ENCODE measurements at regions not wholly inside any gene's neighbourhood (a gene's known extent, or its start where the extent isn't known, plus 50 kb on each side); places are given as distances from the start of the nearest gene placed in this dataset.

- TF ChIP-seq, protein P1, sequence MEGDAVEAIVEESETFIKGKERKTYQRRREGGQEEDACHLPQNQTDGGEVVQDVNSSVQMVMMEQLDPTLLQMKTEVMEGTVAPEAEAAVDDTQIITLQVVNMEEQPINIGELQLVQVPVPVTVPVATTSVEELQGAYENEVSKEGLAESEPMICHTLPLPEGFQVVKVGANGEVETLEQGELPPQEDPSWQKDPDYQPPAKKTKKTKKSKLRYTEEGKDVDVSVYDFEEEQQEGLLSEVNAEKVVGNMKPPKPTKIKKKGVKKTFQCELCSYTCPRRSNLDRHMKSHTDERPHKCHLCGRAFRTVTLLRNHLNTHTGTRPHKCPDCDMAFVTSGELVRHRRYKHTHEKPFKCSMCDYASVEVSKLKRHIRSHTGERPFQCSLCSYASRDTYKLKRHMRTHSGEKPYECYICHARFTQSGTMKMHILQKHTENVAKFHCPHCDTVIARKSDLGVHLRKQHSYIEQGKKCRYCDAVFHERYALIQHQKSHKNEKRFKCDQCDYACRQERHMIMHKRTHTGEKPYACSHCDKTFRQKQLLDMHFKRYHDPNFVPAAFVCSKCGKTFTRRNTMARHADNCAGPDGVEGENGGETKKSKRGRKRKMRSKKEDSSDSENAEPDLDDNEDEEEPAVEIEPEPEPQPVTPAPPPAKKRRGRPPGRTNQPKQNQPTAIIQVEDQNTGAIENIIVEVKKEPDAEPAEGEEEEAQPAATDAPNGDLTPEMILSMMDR (IDR thresholded peaks at IDR 0.05; ENCODE audit: poor library complexity, severe bottlenecking): no peak
- TF ChIP-seq SMC3 (conservative IDR thresholded peaks at IDR 0.05; ENCODE audit: poor library complexity) (no peak), POLR2AphosphoS5 (IDR thresholded peaks at IDR 0.05) (no peak), EZH2 (IDR thresholded peaks at IDR 0.05; ENCODE audit: borderline replicate concordance, insufficient read depth, low read length, poor library complexity, severe bottlenecking) (no peak), RAD21 (conservative IDR thresholded peaks at IDR 0.05) (no peak), MXI1 (conservative IDR thresholded peaks at IDR 0.05; ENCODE audit: poor library complexity, severe bottlenecking) (no peak), EP300 (conservative IDR thresholded peaks at IDR 0.05; ENCODE audit: poor library complexity, severe bottlenecking) (no peak)
- TF ChIP-seq, protein P2, sequence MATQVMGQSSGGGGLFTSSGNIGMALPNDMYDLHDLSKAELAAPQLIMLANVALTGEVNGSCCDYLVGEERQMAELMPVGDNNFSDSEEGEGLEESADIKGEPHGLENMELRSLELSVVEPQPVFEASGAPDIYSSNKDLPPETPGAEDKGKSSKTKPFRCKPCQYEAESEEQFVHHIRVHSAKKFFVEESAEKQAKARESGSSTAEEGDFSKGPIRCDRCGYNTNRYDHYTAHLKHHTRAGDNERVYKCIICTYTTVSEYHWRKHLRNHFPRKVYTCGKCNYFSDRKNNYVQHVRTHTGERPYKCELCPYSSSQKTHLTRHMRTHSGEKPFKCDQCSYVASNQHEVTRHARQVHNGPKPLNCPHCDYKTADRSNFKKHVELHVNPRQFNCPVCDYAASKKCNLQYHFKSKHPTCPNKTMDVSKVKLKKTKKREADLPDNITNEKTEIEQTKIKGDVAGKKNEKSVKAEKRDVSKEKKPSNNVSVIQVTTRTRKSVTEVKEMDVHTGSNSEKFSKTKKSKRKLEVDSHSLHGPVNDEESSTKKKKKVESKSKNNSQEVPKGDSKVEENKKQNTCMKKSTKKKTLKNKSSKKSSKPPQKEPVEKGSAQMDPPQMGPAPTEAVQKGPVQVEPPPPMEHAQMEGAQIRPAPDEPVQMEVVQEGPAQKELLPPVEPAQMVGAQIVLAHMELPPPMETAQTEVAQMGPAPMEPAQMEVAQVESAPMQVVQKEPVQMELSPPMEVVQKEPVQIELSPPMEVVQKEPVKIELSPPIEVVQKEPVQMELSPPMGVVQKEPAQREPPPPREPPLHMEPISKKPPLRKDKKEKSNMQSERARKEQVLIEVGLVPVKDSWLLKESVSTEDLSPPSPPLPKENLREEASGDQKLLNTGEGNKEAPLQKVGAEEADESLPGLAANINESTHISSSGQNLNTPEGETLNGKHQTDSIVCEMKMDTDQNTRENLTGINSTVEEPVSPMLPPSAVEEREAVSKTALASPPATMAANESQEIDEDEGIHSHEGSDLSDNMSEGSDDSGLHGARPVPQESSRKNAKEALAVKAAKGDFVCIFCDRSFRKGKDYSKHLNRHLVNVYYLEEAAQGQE (IDR thresholded peaks at IDR 0.05; ENCODE audit: borderline replicate concordance): no peak
Measured at GRCh38 chr12:73769337-73769736, 768.3 kb upstream of the ATXN7L3B start.

All from neural cell (in vitro differentiated cells).